GM12878 (cell line): ENCODE measurements at regions not wholly inside any gene's neighbourhood (a gene's known extent, or its start where the extent isn't known, plus 50 kb on each side); places are given as distances from the start of the nearest gene placed in this dataset.

Source experiments
- ATAC-seq: fragments of 200-7000 bp; cut with Tn5 transposase; 3 replicates; pipeline ENCODE4 v1.9.1; 2020; ENCODE audit warnings: mild to moderate bottlenecking, moderate library complexity
- BruUV-seq: library from RNA; stranded (reverse); fragments of 400-500 nt; replicated peaks from 2 replicates; lab custom pipeline; 2021; lab: Mats Ljungman, UMichigan
- CTCF ChIA-PET: fragments of 300-600 bp; sonication (Branson Sonifier 250); formaldehyde crosslinking; extraction: SDS; loops from one replicate; lab custom pipeline; 2021; ENCODE audit warnings: inconsistent platforms; lab: Yijun Ruan, JAX
- POLR2A ChIA-PET: fragments of 350-600 bp; formaldehyde crosslinking; extraction: SDS; loops from one replicate; lab custom pipeline; 2021; ENCODE audit warnings: inconsistent platforms; lab: Charles Lee
- RAD21 ChIA-PET: fragments of 300-600 bp; sonication (Branson Sonifier 250); formaldehyde crosslinking; loops from one replicate; lab custom pipeline; 2023; ENCODE audit warnings: antibody characterized with exemption; ENCODE audit not compliant: unreplicated experiment; lab: Charles Lee
- SMC1A ChIA-PET: fragments of 300-600 bp; sonication (Branson Sonifier 250); formaldehyde crosslinking; loops from one replicate; lab custom pipeline; 2023; ENCODE audit not compliant: unreplicated experiment, uncharacterized antibody; lab: Charles Lee
- DNase-seq: peaks from one replicate; pipeline ENCODE4 v3.0.0-alpha.2; 2011; ENCODE audit warnings: low read depth, low spot score
- FAIRE-seq: peaks from 3 replicates; lab custom pipeline; 2011; peaks lifted over from hg19 to GRCh38; lab: Jason Lieb, UNC
- H2AFZ ChIP-seq: 2 replicates; pipeline ENCODE4 v1.6.0; 2011; ENCODE audit warnings: low read depth, low read length, control low read depth; ENCODE audit not compliant: control insufficient read depth
- H3K27ac ChIP-seq: 2 replicates; pipeline ENCODE4 v1.5.1; 2011; ENCODE audit warnings: control low read depth; ENCODE audit not compliant: control insufficient read depth, insufficient read depth
- H3K27me3 ChIP-seq, 2 experiments: replicated peaks in 1 of 2; 2 replicates each; pipeline versions ENCODE4 v1.6.0 to v1.6.1; 2011; ENCODE audit warnings: low read length in 1 of 2; ENCODE audit not compliant: control insufficient read depth in 2 of 2, insufficient read depth in 2 of 2
- H3K36me3 ChIP-seq, 2 experiments: 2 replicates each; pipeline ENCODE4 v1.5.1; 2011; ENCODE audit warnings: low read length in 1 of 2; ENCODE audit not compliant: control insufficient read depth in 2 of 2, insufficient read depth in 2 of 2
- H3K4me1 ChIP-seq: 2 replicates; pipeline ENCODE4 v1.6.1; 2011; ENCODE audit warnings: mild to moderate bottlenecking, low read length, moderate library complexity, mixed read lengths; ENCODE audit not compliant: control insufficient read depth, insufficient read depth
- H3K4me2 ChIP-seq: 2 replicates; pipeline ENCODE4 v1.6.0; 2011; ENCODE audit warnings: control low read depth; ENCODE audit not compliant: control insufficient read depth, insufficient read depth
- H3K4me3 ChIP-seq: fragments of 200-600 bp; sonication (generic); 2 replicates; pipeline ENCODE4 v1.5.1; 2016
- H3K79me2 ChIP-seq: 2 replicates; pipeline ENCODE4 v1.6.0; 2011; ENCODE audit warnings: low read length; ENCODE audit not compliant: control insufficient read depth, insufficient read depth
- H3K9ac ChIP-seq: 2 replicates; pipeline ENCODE4 v1.8.0; 2011; ENCODE audit warnings: low read length, control low read depth, mixed read lengths; ENCODE audit not compliant: control insufficient read depth, insufficient read depth
- H3K9me3 ChIP-seq: replicated peaks from 3 replicates; pipeline ENCODE4 v1.5.1; 2011; ENCODE audit warnings: mild to moderate bottlenecking, low read length; ENCODE audit not compliant: control insufficient read depth, insufficient read depth
- H4K20me1 ChIP-seq: 2 replicates; pipeline ENCODE4 v1.6.0; 2011; ENCODE audit not compliant: control insufficient read depth, insufficient read depth
- BHLHE40 ChIP-seq, 2 experiments: fragments of 450-650 bp in 1 of 2; IDR thresholded peaks; 2 replicates each; pipeline ENCODE4 v1.6.1; 2011 to 2017; ENCODE audit warnings: low read depth in 2 of 2, borderline replicate concordance in 1 of 2, improper control_type of control experiment in 1 of 2, low read length in 1 of 2, mild to moderate bottlenecking in 1 of 2
- CHD4 ChIP-seq: fragments of 200-600 bp; sonication (generic); IDR thresholded peaks from 2 replicates; pipeline ENCODE4 v1.6.1; 2016; ENCODE audit warnings: mild to moderate bottlenecking
- FOXK2 ChIP-seq: fragments of 450-650 bp; IDR thresholded peaks from 2 replicates; pipeline ENCODE4 v1.6.1; 2017; ENCODE audit warnings: mild to moderate bottlenecking, moderate library complexity
- GATAD2B ChIP-seq: fragments of 450-650 bp; conservative IDR thresholded peaks from 2 replicates; pipeline ENCODE4 v1.6.1; 2017; ENCODE audit warnings: low read depth, mild to moderate bottlenecking, moderate library complexity
- HDGF ChIP-seq: fragments of 450-650 bp; IDR thresholded peaks from 2 replicates; pipeline ENCODE4 v1.6.1; 2016; ENCODE audit warnings: antibody characterized with exemption
- REST ChIP-seq: IDR thresholded peaks from 2 replicates; pipeline ENCODE4 v1.6.1; 2012; ENCODE audit warnings: mild to moderate bottlenecking, low read depth, low read length
- TBL1XR1 ChIP-seq: IDR thresholded peaks from 2 replicates; pipeline ENCODE4 v1.6.1; 2012; ENCODE audit warnings: low read depth, low read length, improper control_type of control experiment
- TCF3 ChIP-seq: IDR thresholded peaks from 2 replicates; pipeline ENCODE4 v1.6.1; 2012; ENCODE audit warnings: low read depth, mild to moderate bottlenecking, low read length, borderline replicate concordance; ENCODE audit not compliant: insufficient read depth
- ZNF24 ChIP-seq: fragments of 450-650 bp; IDR thresholded peaks from 2 replicates; pipeline ENCODE4 v1.6.1; 2017; ENCODE audit warnings: antibody characterized with exemption, mild to moderate bottlenecking
- WGBS: methylation state at CpG from one replicate; pipeline ENCODE4 v1.1.6; 2016; ENCODE audit warnings: low lambda C conversion rate; ENCODE audit not compliant: insufficient replicate concordance, insufficient coverage; ENCODE audit errors: missing lambda C conversion rate; 5-methylcytosine and 5-hydroxymethylcytosine counted together
- in situ Hi-C: fragments of 300-500 bp; cut with MboI; formaldehyde crosslinking; loops from 9 replicates; pipeline ENCODE4 v1.14.3; 2018; ENCODE audit warnings: mixed read lengths
- intact Hi-C: fragments of 100-400 bp; cut with micrococcal nuclease; formaldehyde crosslinking; loops from one replicate; pipeline ENCODE4 v1.14.2; 2022; ENCODE audit not compliant: unreplicated experiment
- TF ChIP-seq, protein P1 (sequence below): IDR thresholded peaks from 2 replicates; pipeline ENCODE4 v1.6.1; 2011; ENCODE audit warnings: low read depth, low read length, improper control_type of control experiment, borderline replicate concordance
- TF ChIP-seq, protein P2 (sequence below): fragments of 450-650 bp; IDR thresholded peaks from 2 replicates; pipeline ENCODE4 v1.6.1; 2017; ENCODE audit warnings: borderline replicate concordance

DNA sequence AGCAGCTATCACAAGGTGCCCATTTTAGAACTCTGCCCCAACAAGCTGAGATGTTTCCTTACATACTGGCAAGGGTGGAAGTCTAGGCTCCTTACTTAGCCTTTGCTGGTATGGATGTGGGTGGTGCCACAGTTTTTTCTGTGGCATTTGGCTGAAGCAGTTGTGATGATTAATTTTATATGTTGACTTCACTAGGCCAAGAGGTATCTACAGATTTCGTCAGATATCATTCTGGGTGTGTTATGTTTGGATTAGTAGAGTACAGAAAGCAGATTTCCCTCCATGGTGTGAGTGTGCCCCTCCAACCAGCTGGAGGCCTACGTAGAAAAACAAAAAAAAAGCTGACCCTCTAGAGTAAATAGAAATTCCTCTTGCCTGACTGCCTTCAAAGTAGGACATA is 317.0 kb downstream of the BARHL2 start:
- in situ Hi-C loops: no loop called here
- Histone ChIP-seq H3K9ac (no peak overlapping the region), H4K20me1 (no peaks in the 10 kb centered on the region), H3K79me2 (no peaks in the 10 kb centered on the region), H3K36me3 (no peaks in the 10 kb centered on the region), H2AFZ (no peak overlapping the region), H3K27me3 (no peaks in the 10 kb centered on the region), H3K9me3 (no peaks in the 10 kb centered on the region), H3K27ac (no peak overlapping the region), H3K4me3 (no peak overlapping the region), H3K4me1 (no peaks in the 10 kb centered on the region), H3K4me2 (no peak overlapping the region)
- no peak for FAIRE-seq
- intact Hi-C loops: no loop called here
- POLR2A ChIA-PET: no interaction called here
- DNase-seq: no peak
- no TSS peak for BruUV-seq
- SMC1A ChIA-PET: interaction anchor here (0.6 to 1.1 kb wide), 6 partner anchors 9 to 133 kb away, joined by 3 read pairs; no protein-coding TSS in a partner anchor
- TF ChIP-seq HDGF: no peak
- TF ChIP-seq TCF3: no peak
- CTCF ChIA-PET: no interaction called here
- no peak for ATAC-seq
- 0% methylated on average over 2 of the region's 2 CpGs for WGBS
- RAD21 ChIA-PET: no interaction called here

- H3K4me3 ChIP-seq: no peak overlapping the region
- DNase-seq (no peak), ATAC-seq (no peak), FAIRE-seq (no peak)
- POLR2A ChIA-PET: no interaction called here
- RAD21 ChIA-PET: no interaction called here
- H3K36me3 ChIP-seq: no peaks in the 10 kb centered on the region
- no peaks in the 10 kb centered on the region for H3K9me3 ChIP-seq
- no peak overlapping the region for H3K4me2 ChIP-seq
- WGBS: 44% methylated on average over 3 of the region's 3 CpGs
- no peaks in the 10 kb centered on the region for H3K79me2 ChIP-seq
- CTCF ChIA-PET: no interaction called here
- no peak overlapping the region for H3K27ac ChIP-seq
- no peaks in the 10 kb centered on the region for H3K27me3 ChIP-seq
- H2AFZ ChIP-seq: no peak overlapping the region
- no peak overlapping the region for H3K9ac ChIP-seq
- SMC1A ChIA-PET: interaction anchor here (1.1 to 1.6 kb wide), 3 partner anchors 21 to 38 kb away, joined by 3 read pairs; no protein-coding TSS in a partner anchor
- in situ Hi-C loops: no loop called here
- intact Hi-C loops: no loop called here
- no peaks in the 10 kb centered on the region for H4K20me1 ChIP-seq
- no peaks in the 10 kb centered on the region for H3K4me1 ChIP-seq
- BruUV-seq: no TSS peak
- TF ChIP-seq BHLHE40 (IDR thresholded peaks at IDR 0.05; ENCODE audit: borderline replicate concordance in 1 of 2, low read depth in 2 of 2, low read length in 1 of 2) (no peak), FOXK2 (no peak), GATAD2B (no peak), TBL1XR1 (no peak), ZNF24 (no peak), CHD4 (no peak), HDGF (no peak), REST (no peak)
- TF ChIP-seq, protein P1, sequence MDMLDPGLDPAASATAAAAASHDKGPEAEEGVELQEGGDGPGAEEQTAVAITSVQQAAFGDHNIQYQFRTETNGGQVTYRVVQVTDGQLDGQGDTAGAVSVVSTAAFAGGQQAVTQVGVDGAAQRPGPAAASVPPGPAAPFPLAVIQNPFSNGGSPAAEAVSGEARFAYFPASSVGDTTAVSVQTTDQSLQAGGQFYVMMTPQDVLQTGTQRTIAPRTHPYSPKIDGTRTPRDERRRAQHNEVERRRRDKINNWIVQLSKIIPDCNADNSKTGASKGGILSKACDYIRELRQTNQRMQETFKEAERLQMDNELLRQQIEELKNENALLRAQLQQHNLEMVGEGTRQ: no peak
- TF ChIP-seq, protein P2, sequence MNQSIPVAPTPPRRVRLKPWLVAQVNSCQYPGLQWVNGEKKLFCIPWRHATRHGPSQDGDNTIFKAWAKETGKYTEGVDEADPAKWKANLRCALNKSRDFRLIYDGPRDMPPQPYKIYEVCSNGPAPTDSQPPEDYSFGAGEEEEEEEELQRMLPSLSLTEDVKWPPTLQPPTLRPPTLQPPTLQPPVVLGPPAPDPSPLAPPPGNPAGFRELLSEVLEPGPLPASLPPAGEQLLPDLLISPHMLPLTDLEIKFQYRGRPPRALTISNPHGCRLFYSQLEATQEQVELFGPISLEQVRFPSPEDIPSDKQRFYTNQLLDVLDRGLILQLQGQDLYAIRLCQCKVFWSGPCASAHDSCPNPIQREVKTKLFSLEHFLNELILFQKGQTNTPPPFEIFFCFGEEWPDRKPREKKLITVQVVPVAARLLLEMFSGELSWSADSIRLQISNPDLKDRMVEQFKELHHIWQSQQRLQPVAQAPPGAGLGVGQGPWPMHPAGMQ: no peak
Observed at GRCh38 chr1:90396917-90397316, 320.2 kb downstream of the BARHL2 start.
